Astrocyte (in vitro differentiated cells and primary cell): ENCODE measurements at regions not wholly inside any gene's neighbourhood (a gene's known extent, or its start where the extent isn't known, plus 50 kb on each side); places are given as distances from the start of the nearest gene placed in this dataset.
"Not testable (repeated sequence)": the region's sequence is repeated elsewhere in the genome, so short reads cannot be mapped to it uniquely, and the experiment has no call there.

ENCODE experiments used
- CTCF ChIP-seq: IDR thresholded peaks from 2 replicates; pipeline ENCODE4 v1.5.1; 2011; ENCODE audit warnings: low read depth, mild to moderate bottlenecking, inconsistent platforms, low read length, moderate library complexity; ENCODE audit not compliant: insufficient read depth
- EZH2 ChIP-seq: IDR thresholded peaks from 2 replicates; pipeline ENCODE4 v1.6.1; 2012; ENCODE audit warnings: mild to moderate bottlenecking, low read length, inconsistent platforms; ENCODE audit not compliant: insufficient read depth

GRCh38 chr2:87660164-87660563 is 87.7 kb upstream of the PLGLB2 start:
- TF ChIP-seq CTCF, EZH2: not testable (repeated sequence)
